ENCODE measurements at regions not wholly inside any gene's neighbourhood (a gene's known extent, or its start where the extent isn't known, plus 50 kb on each side); places are given as distances from the start of the nearest gene placed in this dataset.
"Not testable (repeated sequence)": the region's sequence is repeated elsewhere in the genome, so short reads cannot be mapped to it uniquely, and the experiment has no call there.

GRCh38 chr12:92389466-92389865 lies 243.8 kb upstream of the BTG1 start:
- Mint-ChIP-seq H3K27me3 (no peaks in the 10 kb centered on the region), H3K9me3 (peaks cover 7% of the 10 kb centered on the region), H3K4me1 (peaks cover 13% of the 10 kb centered on the region), H3K27ac (peak overlapping the region; percentile 28), H3K4me3 (no peak overlapping the region), H3K36me3 (peaks cover 15% of the 10 kb centered on the region)
- ATAC-seq, result no peak

- no peak overlapping the region for H3K27ac Mint-ChIP-seq
- H3K9me3 Mint-ChIP-seq, result no peaks in the 10 kb centered on the region
- no peak overlapping the region for H3K4me3 Mint-ChIP-seq
- ATAC-seq, result no peak
- no peaks in the 10 kb centered on the region for H3K36me3 Mint-ChIP-seq
- H3K4me1 Mint-ChIP-seq, result no peaks in the 10 kb centered on the region
- H3K27me3 Mint-ChIP-seq, result no peaks in the 10 kb centered on the region
Measured at GRCh38 chr12:92385296-92385695, 239.7 kb upstream of the BTG1 start.

- H3K9me3 Mint-ChIP-seq, result no peaks in the 10 kb centered on the region
- H3K27me3 Mint-ChIP-seq, result no peaks in the 10 kb centered on the region
- no peaks in the 10 kb centered on the region for H3K36me3 Mint-ChIP-seq
- H3K4me1 Mint-ChIP-seq, result no peaks in the 10 kb centered on the region
- no peak overlapping the region for H3K4me3 Mint-ChIP-seq
- ATAC-seq, result no peak
- no peak overlapping the region for H3K27ac Mint-ChIP-seq
Measured at GRCh38 chr12:92384571-92384970, 238.9 kb upstream of the BTG1 start.

GRCh38 chr12:92382383-92382878 lies 236.8 kb upstream of the BTG1 start:
- Mint-ChIP-seq H3K27me3 (no peaks in the 10 kb centered on the region), H3K36me3 (no peaks in the 10 kb centered on the region), H3K27ac (no peak overlapping the region), H3K4me1 (no peaks in the 10 kb centered on the region), H3K4me3 (no peak overlapping the region), H3K9me3 (no peaks in the 10 kb centered on the region)
- ATAC-seq, result no peak

GRCh38 chr12:92381856-92382255 lies 236.2 kb upstream of the BTG1 start:
- ATAC-seq, result no peak
- Mint-ChIP-seq H3K4me1 (no peaks in the 10 kb centered on the region), H3K4me3 (no peak overlapping the region), H3K9me3 (no peaks in the 10 kb centered on the region), H3K27ac (peak overlapping the region; percentile 31), H3K27me3 (no peaks in the 10 kb centered on the region), H3K36me3 (no peaks in the 10 kb centered on the region)

- Mint-ChIP-seq H3K4me1 (no peaks in the 10 kb centered on the region), H3K27me3 (no peaks in the 10 kb centered on the region), H3K9me3 (no peaks in the 10 kb centered on the region), H3K27ac (no peak overlapping the region), H3K36me3 (no peaks in the 10 kb centered on the region), H3K4me3 (no peak overlapping the region)
- ATAC-seq, result no peak
Measured at GRCh38 chr12:92378682-92379479, 233.2 kb upstream of the BTG1 start.

GRCh38 chr12:92375504-92375903 lies 229.9 kb upstream of the BTG1 start:
- ATAC-seq, H3K27ac Mint-ChIP-seq, H3K4me3 Mint-ChIP-seq, H3K36me3 Mint-ChIP-seq, H3K27me3 Mint-ChIP-seq, H3K4me1 Mint-ChIP-seq, H3K9me3 Mint-ChIP-seq: not testable (repeated sequence)

GRCh38 chr12:92370828-92371227 lies 225.2 kb upstream of the BTG1 start:
- H3K27ac Mint-ChIP-seq, result peak overlapping the region; percentile 53
- no peaks in the 10 kb centered on the region for H3K36me3 Mint-ChIP-seq
- peaks cover 31% of the 10 kb centered on the region for H3K4me1 Mint-ChIP-seq
- no peaks in the 10 kb centered on the region for H3K27me3 Mint-ChIP-seq
- ATAC-seq, result peak; percentile 63
- H3K9me3 Mint-ChIP-seq, result peaks cover 3% of the 10 kb centered on the region
- H3K4me3 Mint-ChIP-seq, result no peak overlapping the region

- ATAC-seq, result no peak
- peaks cover 3% of the 10 kb centered on the region for H3K9me3 Mint-ChIP-seq
- no peaks in the 10 kb centered on the region for H3K27me3 Mint-ChIP-seq
- peak overlapping the region; percentile 53 for H3K27ac Mint-ChIP-seq
- peaks cover 42% of the 10 kb centered on the region for H3K4me1 Mint-ChIP-seq
- no peak overlapping the region for H3K4me3 Mint-ChIP-seq
- H3K36me3 Mint-ChIP-seq, result no peaks in the 10 kb centered on the region
Measured at GRCh38 chr12:92369636-92370035, 224.0 kb upstream of the BTG1 start.

- Mint-ChIP-seq H3K27ac (no peak overlapping the region), H3K36me3 (no peaks in the 10 kb centered on the region), H3K4me3 (no peak overlapping the region), H3K27me3 (no peaks in the 10 kb centered on the region), H3K4me1 (peaks cover 47% of the 10 kb centered on the region), H3K9me3 (peaks cover 3% of the 10 kb centered on the region)
- no peak for ATAC-seq
Measured at GRCh38 chr12:92369056-92369455, 223.4 kb upstream of the BTG1 start.

GRCh38 chr12:92365836-92366235 lies 220.2 kb upstream of the BTG1 start:
- no peak for ATAC-seq
- Mint-ChIP-seq H3K27me3 (no peaks in the 10 kb centered on the region), H3K27ac (peak overlapping the region; percentile 67)

GRCh38 chr12:92365333-92365732 lies 219.7 kb upstream of the BTG1 start:
- Mint-ChIP-seq H3K4me3 (no peak overlapping the region), H3K27ac (peak overlapping the region; percentile 98), H3K9me3 (peaks cover 3% of the 10 kb centered on the region), H3K36me3 (peaks cover 6% of the 10 kb centered on the region), H3K4me1 (peaks cover 70% of the 10 kb centered on the region), H3K27me3 (no peaks in the 10 kb centered on the region)
- no peak for ATAC-seq

More at GRCh38 chr12:92365836-92366235, 220.2 kb upstream of the BTG1 start:
- peaks cover under 1% of the 10 kb centered on the region for H3K36me3 Mint-ChIP-seq
- H3K9me3 Mint-ChIP-seq, result peaks cover 3% of the 10 kb centered on the region
- H3K4me3 Mint-ChIP-seq, result no peak overlapping the region
- H3K4me1 Mint-ChIP-seq, result peaks cover 70% of the 10 kb centered on the region

- ATAC-seq, result peak; percentile 89
- Mint-ChIP-seq H3K36me3 (peaks cover 7% of the 10 kb centered on the region), H3K9me3 (peaks cover 3% of the 10 kb centered on the region), H3K4me1 (peaks cover 72% of the 10 kb centered on the region), H3K27me3 (no peaks in the 10 kb centered on the region), H3K4me3 (peak overlapping the region; percentile 82), H3K27ac (peak overlapping the region; percentile 98)
Measured at GRCh38 chr12:92363295-92364146, 217.9 kb upstream of the BTG1 start.

- ATAC-seq, result peak; percentile 79
- peaks cover 9% of the 10 kb centered on the region for H3K36me3 Mint-ChIP-seq
- peaks cover 72% of the 10 kb centered on the region for H3K4me1 Mint-ChIP-seq
- H3K9me3 Mint-ChIP-seq, result peaks cover 3% of the 10 kb centered on the region
- peak overlapping the region; percentile 82 for H3K4me3 Mint-ChIP-seq
- H3K27me3 Mint-ChIP-seq, result no peaks in the 10 kb centered on the region
- peak overlapping the region; percentile 98 for H3K27ac Mint-ChIP-seq
Measured at GRCh38 chr12:92362785-92363184, 217.1 kb upstream of the BTG1 start.

GRCh38 chr12:92362126-92362525 lies 216.5 kb upstream of the BTG1 start:
- Mint-ChIP-seq H3K36me3 (peaks cover 13% of the 10 kb centered on the region), H3K4me3 (peak overlapping the region; percentile 82), H3K27ac (peak overlapping the region; percentile 98), H3K9me3 (peaks cover 3% of the 10 kb centered on the region), H3K4me1 (peaks cover 72% of the 10 kb centered on the region), H3K27me3 (no peaks in the 10 kb centered on the region)
- no peak for ATAC-seq
